ENCODE measurements at regions not wholly inside any gene's neighbourhood (a gene's known extent, or its start where the extent isn't known, plus 50 kb on each side); places are given as distances from the start of the nearest gene placed in this dataset.

DNA sequence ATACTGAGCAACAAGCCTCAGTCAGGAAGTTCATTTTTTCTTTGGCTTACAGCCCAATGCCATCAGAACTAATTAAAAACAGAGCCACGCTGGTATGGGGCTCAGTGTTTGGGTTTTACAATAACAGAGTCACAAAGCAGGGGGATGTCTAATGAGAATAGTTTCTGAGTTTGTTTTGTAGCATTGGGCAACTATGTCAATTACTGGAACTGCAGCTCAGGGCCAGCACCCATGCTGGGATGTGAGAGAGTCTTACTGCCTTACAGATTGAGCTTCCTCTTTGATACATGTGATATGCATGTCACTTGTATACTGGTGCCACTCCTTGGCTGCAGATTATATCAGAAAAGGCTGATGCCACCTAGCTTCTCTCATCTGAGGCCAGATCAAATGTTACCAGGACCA, 117.6 kb downstream of the TFAP2B start:
- TF ChIP-seq TCF4 (CRISPR knock-in tag; IDR thresholded peaks at IDR 0.05; ENCODE audit: borderline replicate concordance) (peak; percentile 84), ZNF70 (CRISPR knock-in tag; IDR thresholded peaks at IDR 0.05) (no peak), ZFP30 (CRISPR knock-in tag; IDR thresholded peaks at IDR 0.05) (no peak)

Measured in SK-N-SH treated with all-trans-retinoic acid at 6 μM for 48 hours (cell line).